Mammary epithelial cell (primary cell): ENCODE measurements at regions not wholly inside any gene's neighbourhood (a gene's known extent, or its start where the extent isn't known, plus 50 kb on each side); places are given as distances from the start of the nearest gene placed in this dataset.

Experiments
- CTCF ChIP-seq, 2 donors: IDR thresholded peaks in 1 of 2; conservative IDR thresholded peaks in 1 of 2; 2 replicates each; pipeline ENCODE4 v1.5.1; 2011 to 2012; ENCODE audit warnings: inconsistent platforms in 2 of 2, low read length in 2 of 2, mild to moderate bottlenecking in 2 of 2, control low read depth in 1 of 2, low read depth in 1 of 2; ENCODE audit not compliant: insufficient read depth in 1 of 2; ENCODE audit errors: extremely low read depth in 1 of 2
- EZH2 ChIP-seq: IDR thresholded peaks from 2 replicates; pipeline ENCODE4 v1.6.1; 2012; ENCODE audit warnings: low read length, inconsistent platforms, borderline replicate concordance

- TF ChIP-seq CTCF (conservative IDR thresholded peaks at IDR 0.05 in 1 of 2, IDR thresholded peaks at IDR 0.05 in 1 of 2; ENCODE audit: extremely low read depth in 1 of 2, insufficient read depth in 1 of 2, low read depth in 1 of 2, low read length in 2 of 2) (no peak), EZH2 (no peak)
These were observed 324.7 kb upstream of the SFSWAP start for GRCh38 chr12:131386167-131386521.
